ENCODE measurements at regions not wholly inside any gene's neighbourhood (a gene's known extent, or its start where the extent isn't known, plus 50 kb on each side); places are given as distances from the start of the nearest gene placed in this dataset.
"Not testable (repeated sequence)": the region's sequence is repeated elsewhere in the genome, so short reads cannot be mapped to it uniquely, and the experiment has no call there.

GRCh38 chr3:22401499-22401898 is 650.5 kb upstream of the ZNF385D start:
- no peak overlapping the region for H3K4me3 ChIP-seq
- no peaks in the 10 kb centered on the region for H3K36me3 ChIP-seq
- no peaks in the 10 kb centered on the region for H3K27me3 ChIP-seq
- no peak overlapping the region for H3K27ac ChIP-seq
- no peaks in the 10 kb centered on the region for H3K9me3 ChIP-seq
- no peak for DNase-seq (ENCODE audit: low spot score in 2 of 2)
- H3K4me1 ChIP-seq: no peaks in the 10 kb centered on the region
- no peak for TF ChIP-seq POLR2A (IDR thresholded peaks at IDR 0.05)
- TF ChIP-seq, protein P1, sequence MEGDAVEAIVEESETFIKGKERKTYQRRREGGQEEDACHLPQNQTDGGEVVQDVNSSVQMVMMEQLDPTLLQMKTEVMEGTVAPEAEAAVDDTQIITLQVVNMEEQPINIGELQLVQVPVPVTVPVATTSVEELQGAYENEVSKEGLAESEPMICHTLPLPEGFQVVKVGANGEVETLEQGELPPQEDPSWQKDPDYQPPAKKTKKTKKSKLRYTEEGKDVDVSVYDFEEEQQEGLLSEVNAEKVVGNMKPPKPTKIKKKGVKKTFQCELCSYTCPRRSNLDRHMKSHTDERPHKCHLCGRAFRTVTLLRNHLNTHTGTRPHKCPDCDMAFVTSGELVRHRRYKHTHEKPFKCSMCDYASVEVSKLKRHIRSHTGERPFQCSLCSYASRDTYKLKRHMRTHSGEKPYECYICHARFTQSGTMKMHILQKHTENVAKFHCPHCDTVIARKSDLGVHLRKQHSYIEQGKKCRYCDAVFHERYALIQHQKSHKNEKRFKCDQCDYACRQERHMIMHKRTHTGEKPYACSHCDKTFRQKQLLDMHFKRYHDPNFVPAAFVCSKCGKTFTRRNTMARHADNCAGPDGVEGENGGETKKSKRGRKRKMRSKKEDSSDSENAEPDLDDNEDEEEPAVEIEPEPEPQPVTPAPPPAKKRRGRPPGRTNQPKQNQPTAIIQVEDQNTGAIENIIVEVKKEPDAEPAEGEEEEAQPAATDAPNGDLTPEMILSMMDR (IDR thresholded peaks at IDR 0.05): no peak
- TF ChIP-seq POLR2AphosphoS5 (IDR thresholded peaks at IDR 0.05): no peak
- intact Hi-C loops (cut with DNase I; ENCODE audit: low total_unique reads): no loop called here

DNA sequence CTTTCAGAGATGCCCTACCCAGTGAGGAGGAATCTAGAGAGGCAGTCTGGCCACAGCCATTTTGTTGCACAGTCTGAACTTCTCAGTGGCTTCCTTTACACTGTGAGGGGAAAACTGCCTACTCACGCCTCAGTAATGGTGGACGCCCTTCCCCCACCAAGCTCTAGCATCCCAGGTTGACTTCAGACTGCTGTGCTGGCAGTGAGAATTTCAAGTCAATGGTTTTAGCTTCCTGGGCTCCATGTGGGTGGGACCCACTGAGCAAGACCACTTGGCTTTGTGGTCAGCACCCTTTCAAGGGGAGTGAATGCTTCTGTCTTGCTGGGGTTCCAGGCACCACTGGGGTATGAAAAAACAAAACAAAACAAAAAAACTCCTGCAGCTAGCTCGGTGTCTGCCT is 663.2 kb upstream of the ZNF385D start:
- Histone ChIP-seq H3K4me1 (no peaks in the 10 kb centered on the region), H3K36me3 (no peaks in the 10 kb centered on the region), H3K27me3 (no peaks in the 10 kb centered on the region), H3K9me3 (peaks cover 0 to 8% of the 10 kb centered on the region in 2 donors), H3K27ac (no peak overlapping the region), H3K4me3 (no peak overlapping the region)
- intact Hi-C loops (cut with DNase I; ENCODE audit: low total_unique reads): no loop called here
- no peak for DNase-seq (ENCODE audit: low spot score in 2 of 2)
- no peak for TF ChIP-seq POLR2A (IDR thresholded peaks at IDR 0.05)
- TF ChIP-seq, protein P1 (IDR thresholded peaks at IDR 0.05): no peak
- no peak for TF ChIP-seq POLR2AphosphoS5 (IDR thresholded peaks at IDR 0.05)

- H3K9me3 ChIP-seq; H3K4me3 ChIP-seq; intact Hi-C loops (cut with DNase I; ENCODE audit: low total_unique reads); DNase-seq (ENCODE audit: low spot score in 2 of 2); H3K36me3 ChIP-seq; H3K4me1 ChIP-seq; H3K27ac ChIP-seq; H3K27me3 ChIP-seq: not testable (repeated sequence)
Measured at GRCh38 chr3:22416838-22417446, 665.9 kb upstream of the ZNF385D start.

DNA sequence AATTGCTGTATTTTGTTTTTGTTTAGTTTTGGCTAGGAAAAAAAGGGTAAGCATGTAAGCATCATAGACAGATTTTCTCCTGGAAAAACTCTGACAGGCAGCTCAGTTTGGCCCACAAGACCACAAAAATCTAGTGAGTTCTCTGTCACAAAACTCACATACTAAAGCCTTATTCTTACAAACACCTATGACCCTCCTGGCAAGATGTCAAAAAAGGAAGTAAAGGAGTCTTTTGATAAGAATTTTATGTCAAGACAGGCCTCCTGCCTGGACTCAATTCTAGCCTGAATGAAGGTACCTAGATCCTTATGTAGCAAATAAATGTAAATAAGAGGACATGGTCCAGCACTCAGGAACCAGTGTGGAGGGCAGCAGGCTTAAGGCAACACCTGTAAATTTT is 668.3 kb upstream of the ZNF385D start:
- Histone ChIP-seq H3K27me3 (no peaks in the 10 kb centered on the region), H3K4me3 (no peak overlapping the region), H3K27ac (no peak overlapping the region), H3K9me3 (peaks cover 0 to 8% of the 10 kb centered on the region in 2 donors), H3K36me3 (no peaks in the 10 kb centered on the region), H3K4me1 (no peaks in the 10 kb centered on the region)
- TF ChIP-seq, protein P1 (IDR thresholded peaks at IDR 0.05): no peak
- TF ChIP-seq POLR2AphosphoS5 (IDR thresholded peaks at IDR 0.05): no peak
- intact Hi-C loops (cut with DNase I; ENCODE audit: low total_unique reads): no loop called here
- no peak for DNase-seq (ENCODE audit: low spot score in 2 of 2)

GRCh38 chr3:22421589-22421988 is 670.6 kb upstream of the ZNF385D start:
- Histone ChIP-seq H3K27ac (no peak overlapping the region), H3K4me1 (no peaks in the 10 kb centered on the region), H3K4me3 (no peak overlapping the region), H3K27me3 (no peaks in the 10 kb centered on the region), H3K36me3 (no peaks in the 10 kb centered on the region), H3K9me3 (peaks cover 0 to 7% of the 10 kb centered on the region in 2 donors)
- intact Hi-C loops (cut with DNase I; ENCODE audit: low total_unique reads): no loop called here
- no peak for DNase-seq (ENCODE audit: low spot score in 2 of 2)
- TF ChIP-seq, protein P1 (IDR thresholded peaks at IDR 0.05): no peak
- TF ChIP-seq POLR2A (IDR thresholded peaks at IDR 0.05) (no peak), POLR2AphosphoS5 (IDR thresholded peaks at IDR 0.05) (no peak)

DNA sequence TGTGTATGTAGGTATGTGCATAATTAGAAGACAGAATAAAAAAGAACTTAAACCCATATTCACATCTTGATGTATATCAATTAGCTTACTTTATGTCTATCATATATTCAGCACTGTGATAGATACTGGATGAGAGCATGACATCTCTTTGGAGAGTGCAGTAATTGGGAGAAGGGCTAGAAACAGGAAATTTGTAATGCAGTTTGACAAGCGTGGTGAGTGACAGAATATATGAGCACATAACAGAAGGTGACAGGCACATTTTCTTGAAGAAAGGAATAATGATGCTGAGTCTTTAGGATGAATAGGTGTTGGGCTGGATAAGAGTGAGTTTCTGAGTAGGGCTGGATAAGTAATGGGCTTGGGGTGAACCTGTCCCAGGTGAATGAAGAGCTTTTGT is 680.3 kb upstream of the ZNF385D start:
- no peak for DNase-seq (ENCODE audit: low spot score in 2 of 2)

More for the DNA sequence above, 680.3 kb upstream of the ZNF385D start:
- Histone ChIP-seq H3K9me3 (no peaks in the 10 kb centered on the region), H3K27ac (no peak overlapping the region), H3K27me3 (no peaks in the 10 kb centered on the region), H3K36me3 (no peaks in the 10 kb centered on the region), H3K4me1 (no peaks in the 10 kb centered on the region), H3K4me3 (no peak overlapping the region)
- intact Hi-C loops (cut with DNase I; ENCODE audit: low total_unique reads): no loop called here
- TF ChIP-seq POLR2A (IDR thresholded peaks at IDR 0.05) (no peak), POLR2AphosphoS5 (IDR thresholded peaks at IDR 0.05) (no peak)
- TF ChIP-seq, protein P1 (IDR thresholded peaks at IDR 0.05): no peak
